Activated CD8-positive, alpha-beta memory T cell treated with anti-CD3 and anti-CD28 coated beads for 48 hours (primary cell): ENCODE measurements at regions not wholly inside any gene's neighbourhood (a gene's known extent, or its start where the extent isn't known, plus 50 kb on each side); places are given as distances from the start of the nearest gene placed in this dataset.

Experiments used
- DNase-seq, 3 experiments: peaks; one replicate each; pipeline ENCODE4 v3.0.0-alpha.2; 2020; ENCODE audit warnings: low read depth in 2 of 3, low spot score in 2 of 3

GRCh38 chr2:220994846-220995245, 577.3 kb downstream of the EPHA4 start:
- no peak for DNase-seq

DNA sequence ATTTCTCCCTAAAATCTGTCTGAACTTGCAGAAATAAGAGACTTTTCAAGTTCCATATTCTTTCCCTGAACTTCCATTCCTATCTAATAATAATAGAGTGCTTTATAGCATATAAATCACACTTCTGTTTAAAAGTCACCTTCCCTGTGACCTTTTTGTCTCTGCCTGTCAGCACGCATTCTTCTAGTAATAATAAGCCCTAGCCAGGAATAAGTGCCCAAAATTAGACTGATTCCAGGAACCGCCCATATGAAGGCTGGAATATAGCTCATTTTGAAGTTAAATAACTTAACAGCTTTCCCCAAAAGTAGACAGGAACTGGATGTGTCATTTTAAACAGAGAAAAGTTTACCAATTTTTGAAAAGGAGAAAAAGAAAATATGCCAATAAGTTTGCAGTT, 576.5 kb downstream of the EPHA4 start:
- DNase-seq: no peak

GRCh38 chr2:220998156-220998555, 573.9 kb downstream of the EPHA4 start:
- DNase-seq: no peak

DNA sequence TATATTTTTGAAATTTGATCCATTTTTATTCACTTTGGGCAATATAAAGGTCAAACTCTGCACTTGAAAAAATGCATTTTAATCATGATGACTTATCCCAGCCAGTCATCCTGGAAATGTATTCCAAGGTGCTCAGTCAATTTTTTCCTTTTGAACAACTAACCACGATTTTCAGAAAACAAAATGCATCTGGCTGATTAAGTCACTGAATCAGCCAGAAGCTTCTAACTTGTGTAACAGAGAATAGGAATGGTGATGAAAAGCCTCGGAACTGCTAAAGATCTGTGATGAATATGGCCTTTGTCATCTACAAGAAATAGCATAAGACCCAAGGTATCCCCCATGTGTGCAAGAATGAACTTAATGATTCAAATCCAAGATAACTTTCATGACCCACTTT, 572.7 kb downstream of the EPHA4 start:
- no peak for DNase-seq

DNA sequence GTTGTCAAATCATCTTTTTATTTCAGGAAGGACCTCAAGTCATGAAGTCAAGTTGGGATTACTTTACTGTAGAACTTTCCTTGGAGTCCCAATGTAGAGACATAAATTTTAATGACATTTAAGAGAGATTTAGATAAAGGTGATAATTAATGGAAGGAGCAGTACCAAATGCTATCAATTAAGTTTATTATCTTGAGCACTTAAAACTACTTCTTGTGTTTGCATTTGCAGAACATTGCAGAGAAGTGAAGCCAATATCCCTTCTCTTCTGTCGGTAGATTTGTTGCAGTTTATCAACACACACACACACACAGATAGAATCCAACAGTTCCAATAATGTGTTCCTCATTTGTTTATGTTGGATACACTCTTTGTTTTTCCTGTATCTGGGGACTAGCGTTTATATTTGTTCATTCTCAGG, 570.7 kb downstream of the EPHA4 start:
- no peak for DNase-seq

DNA sequence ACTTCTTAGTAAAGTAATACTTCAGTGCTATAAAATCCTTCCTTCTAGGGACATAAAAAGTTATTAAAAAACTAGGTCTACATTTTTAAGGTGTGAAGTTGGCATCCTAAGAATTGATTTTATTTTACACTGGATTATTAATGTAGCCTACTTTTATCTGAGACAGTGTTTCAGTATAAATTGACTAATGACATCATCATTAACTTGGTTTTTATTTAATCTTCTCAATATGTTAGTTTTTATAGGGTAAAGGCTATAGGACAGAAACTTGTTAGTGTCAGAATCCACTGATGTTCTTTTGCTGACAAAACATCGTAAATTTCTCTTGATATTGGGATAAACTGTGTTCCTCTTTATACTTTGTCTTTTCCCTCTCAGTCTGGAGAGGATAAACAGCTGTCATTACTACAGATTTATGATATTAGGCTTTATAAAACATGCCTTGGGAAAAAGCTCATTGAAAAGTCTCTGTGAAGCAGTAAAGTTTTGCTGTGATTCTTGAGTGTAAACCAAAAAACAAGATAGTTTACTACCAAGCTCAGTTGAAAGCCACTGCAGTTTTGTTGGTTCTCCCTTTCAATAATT, 569.9 kb downstream of the EPHA4 start:
- DNase-seq: no peak

- DNase-seq: no peak
These were observed 566.8 kb downstream of the EPHA4 start for GRCh38 chr2:221005338-221005737.

- DNase-seq: no peak
These were observed 566.0 kb downstream of the EPHA4 start for GRCh38 chr2:221006084-221006483.

DNA sequence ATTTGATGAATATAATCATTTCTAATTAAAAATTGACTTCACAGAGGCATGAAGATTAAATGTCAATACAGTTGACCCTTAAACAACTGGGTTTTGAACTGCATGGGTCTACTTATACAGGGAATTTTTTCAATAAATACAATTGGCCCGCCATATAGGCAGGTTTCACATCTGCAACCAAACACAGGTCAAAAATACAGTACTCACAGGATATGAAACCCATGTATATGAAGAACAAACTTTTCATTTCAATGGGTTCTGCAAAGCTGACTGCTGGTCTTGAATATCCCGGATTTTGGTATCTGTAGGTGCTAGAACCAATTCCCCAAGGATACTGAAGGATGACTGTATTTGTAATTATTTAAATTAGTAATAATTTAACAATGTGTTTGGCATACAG, 555.6 kb downstream of the EPHA4 start:
- no peak for DNase-seq

DNA sequence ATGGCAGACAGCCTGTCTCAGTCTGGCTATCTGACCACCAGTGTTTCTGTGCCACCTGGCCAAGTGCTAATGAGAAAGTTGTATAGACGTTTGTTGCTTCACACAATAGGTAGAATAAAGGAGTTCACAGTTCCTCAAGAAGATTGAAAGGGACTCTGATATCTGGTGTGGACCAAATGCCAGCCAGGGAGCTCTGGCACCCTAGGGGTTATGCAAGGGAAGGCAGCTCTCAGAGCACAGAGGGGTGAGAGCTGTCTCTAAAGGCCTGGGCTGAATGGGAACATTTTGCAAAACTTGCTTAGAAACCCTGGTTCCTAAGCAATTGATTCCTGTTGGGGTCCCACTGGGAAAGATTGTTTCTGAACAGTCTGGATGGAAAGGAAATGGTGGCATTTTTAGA, 553.8 kb downstream of the EPHA4 start:
- DNase-seq: no peak

GRCh38 chr2:221019668-221020067, 552.4 kb downstream of the EPHA4 start:
- DNase-seq: no peak

- DNase-seq: no peak
These were observed 549.5 kb downstream of the EPHA4 start for GRCh38 chr2:221022554-221022953.

GRCh38 chr2:221025398-221025797, 546.7 kb downstream of the EPHA4 start:
- DNase-seq: no peak

DNA sequence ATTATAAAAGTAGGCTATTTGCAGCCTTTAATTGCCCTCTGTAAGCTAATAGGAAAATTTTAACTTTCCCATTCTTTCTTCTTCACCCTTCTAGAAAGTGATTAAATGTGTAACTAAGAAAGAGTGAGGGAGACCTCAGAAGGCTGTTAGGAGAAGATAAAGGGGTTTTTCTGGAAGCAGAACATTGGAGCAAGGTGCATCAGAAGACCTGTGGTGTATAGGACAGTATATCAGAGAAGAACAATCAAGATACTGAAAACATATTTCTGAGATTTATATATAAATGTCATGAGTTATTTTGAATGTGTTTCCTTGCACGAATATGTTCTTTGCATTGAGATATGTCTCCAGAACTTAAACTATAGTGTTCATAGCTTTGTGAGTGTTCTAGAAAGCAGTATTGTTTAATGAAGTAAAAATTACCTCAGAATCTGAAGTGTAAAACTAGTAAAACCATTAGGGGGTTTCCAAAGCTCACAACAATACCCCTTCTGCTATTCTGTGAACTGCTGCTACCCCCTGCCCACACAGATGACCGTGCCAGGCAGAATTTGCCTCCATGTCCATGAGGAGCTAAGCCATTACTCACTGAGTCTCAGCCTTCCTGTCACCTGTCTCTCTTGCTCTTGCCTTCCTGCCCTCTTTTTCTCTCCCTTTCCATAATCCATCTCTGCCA, 537.9 kb downstream of the EPHA4 start:
- DNase-seq: no peak

DNA sequence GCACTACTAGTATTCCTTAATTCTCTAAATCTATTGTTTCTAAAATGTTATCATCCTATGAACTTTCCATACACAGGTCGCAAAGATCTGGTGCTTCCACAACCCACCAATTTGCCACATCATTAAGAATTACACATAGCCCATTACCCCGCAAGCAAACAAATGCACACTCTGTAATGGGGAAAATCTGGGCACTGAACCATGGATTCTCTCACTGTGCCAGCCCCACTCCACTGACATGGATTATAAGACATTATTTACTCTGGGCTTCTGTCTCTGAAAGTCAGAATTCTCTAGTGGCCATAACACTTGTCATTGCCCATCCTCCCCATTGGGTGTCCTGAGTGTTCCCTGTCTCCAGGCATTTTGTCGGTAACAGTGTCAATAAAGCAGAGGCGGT, 537.1 kb downstream of the EPHA4 start:
- DNase-seq: no peak

- DNase-seq: no peak
These were observed 529.2 kb downstream of the EPHA4 start for GRCh38 chr2:221042926-221043325.

DNA sequence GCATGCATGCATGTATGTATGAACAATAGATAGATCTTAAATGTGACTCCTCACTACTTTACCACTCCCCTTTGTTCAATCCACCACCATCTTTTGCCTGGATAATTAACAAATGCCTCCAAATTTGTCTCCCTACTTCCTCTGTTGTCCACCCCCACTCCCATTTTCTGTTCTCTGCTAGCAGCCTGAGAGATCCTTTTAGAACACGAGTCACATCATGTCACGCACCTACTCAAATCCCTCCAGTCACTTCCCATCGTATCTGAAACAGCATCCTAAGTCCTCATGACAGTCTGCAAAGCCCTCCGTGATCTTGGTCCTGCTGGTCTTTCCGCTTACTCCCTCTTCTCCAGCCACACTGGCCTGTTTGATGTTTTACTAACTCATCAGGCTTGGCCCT, 527.3 kb downstream of the EPHA4 start:
- DNase-seq: no peak

DNA sequence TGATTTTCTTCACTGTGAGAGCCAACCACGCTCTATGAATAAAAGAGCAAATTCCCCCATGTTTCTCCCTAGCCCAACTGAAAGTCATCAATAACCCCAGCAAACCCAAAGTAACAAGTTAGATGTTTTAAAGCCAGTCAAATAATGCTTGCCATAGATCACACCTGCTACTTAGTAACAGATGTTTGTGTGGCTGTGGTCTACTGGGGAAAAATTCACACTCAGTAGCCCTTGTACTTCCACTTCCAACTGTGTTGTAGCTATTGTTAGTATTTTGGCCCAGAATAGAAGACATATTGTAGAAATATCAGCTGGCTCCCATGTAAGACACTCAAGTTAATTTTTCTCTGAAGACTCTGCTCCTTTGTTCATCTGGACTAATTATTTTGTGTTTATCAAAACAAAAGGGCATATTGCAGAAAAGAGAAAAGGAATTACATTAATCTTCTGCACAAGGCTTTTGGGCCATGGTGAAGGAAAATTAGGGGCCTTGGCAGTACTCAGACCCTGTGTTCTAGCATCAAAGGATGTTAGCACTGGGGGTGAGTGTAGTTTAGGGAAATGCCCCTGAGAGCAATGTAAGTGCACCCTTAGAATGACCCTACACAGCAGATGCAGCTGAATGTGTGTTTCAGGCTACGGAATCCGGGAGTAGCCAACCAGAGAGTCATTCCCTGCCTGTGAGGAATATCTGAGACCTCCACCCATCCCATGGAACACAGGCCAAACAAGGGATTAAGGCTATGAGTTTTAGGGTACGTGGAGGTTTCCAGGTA, 521.9 kb downstream of the EPHA4 start:
- no peak for DNase-seq

DNA sequence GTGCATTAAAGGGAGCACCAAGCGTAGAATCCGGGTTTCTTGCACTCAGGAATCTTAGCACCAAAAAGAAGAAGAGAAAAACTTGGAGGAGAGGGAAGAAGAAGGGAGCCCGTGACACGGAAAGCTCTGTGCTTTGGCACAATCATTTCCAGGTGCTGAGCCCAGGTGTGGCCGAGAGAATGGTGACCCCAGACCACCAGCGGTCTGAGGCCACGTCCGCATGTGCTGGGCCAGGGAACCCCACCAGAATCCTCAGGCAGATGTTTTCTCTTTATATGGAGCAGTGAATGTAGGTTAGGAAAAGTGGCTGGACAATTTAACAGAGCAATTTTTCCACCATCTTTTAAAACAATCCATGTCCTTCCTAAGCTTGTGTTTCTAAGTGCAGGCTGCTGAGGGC, 520.9 kb downstream of the EPHA4 start:
- DNase-seq: no peak

- no peak for DNase-seq
These were observed 511.7 kb downstream of the EPHA4 start for GRCh38 chr2:221060376-221060775.

DNA sequence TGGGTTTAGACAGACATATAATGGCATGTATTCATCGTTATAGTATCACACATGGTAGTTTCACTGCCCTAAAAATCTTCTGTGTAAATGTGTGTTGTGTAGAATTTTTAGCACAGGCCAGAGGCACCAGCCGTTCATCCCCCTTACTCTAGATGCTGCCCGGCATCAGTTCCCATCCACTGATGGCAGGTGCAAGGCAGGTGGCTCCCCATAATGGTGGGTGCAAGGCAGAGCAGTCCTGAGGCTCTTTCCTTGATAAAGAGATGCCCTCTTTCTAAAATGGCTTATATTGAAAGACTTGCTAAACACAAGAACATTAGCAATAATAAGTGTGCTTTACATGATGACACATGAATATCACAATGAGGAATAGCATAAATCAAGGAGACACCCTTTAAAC, 508.5 kb downstream of the EPHA4 start:
- no peak for DNase-seq

GRCh38 chr2:221064058-221064854, 507.8 kb downstream of the EPHA4 start:
- no peak for DNase-seq
